ENCODE measurements at regions not wholly inside any gene's neighbourhood (a gene's known extent, or its start where the extent isn't known, plus 50 kb on each side); places are given as distances from the start of the nearest gene placed in this dataset.

DNA sequence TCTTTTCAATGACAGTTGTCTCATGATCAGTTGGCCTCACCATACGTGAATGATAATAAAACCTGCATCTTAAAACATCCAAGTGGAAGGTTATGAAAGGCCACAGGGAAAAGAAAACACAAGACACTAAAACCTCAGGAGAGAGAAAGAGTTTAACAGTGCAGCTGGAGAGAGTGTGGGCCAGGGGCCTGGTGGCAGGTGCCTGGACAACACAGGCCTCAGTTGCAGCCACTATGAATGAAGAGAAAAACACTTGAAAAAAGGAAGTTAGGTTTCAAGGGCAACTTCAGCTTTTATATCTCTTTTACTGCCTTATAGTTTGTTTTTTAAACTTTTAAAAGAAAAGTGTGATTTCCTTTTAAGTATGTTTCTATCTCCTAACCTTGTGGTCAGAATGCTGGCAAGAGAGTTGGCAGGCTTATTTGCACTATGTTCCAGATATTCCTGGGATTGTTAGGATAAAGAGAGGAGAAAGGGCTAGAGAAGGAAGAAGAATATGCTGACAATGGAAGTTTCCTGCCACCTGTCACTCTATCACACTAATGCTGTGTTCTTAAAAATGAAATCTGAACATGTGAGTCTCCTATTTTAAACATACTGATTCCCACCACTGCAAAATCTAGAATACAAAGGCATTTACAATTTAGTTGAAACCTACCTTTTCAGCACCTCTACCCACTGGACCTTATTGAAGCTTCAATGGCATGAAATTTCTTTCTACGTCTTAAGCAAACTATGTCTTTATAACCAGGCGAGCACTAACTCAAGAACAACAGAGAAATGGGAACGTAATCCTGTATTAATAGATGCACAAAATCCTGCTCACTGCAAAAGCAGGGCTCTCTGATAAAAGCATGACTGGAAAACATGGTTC, 222.4 kb downstream of the CD83 start:
- peak in 1 of 2 experiments; percentile 21 for DNase-seq

DNA sequence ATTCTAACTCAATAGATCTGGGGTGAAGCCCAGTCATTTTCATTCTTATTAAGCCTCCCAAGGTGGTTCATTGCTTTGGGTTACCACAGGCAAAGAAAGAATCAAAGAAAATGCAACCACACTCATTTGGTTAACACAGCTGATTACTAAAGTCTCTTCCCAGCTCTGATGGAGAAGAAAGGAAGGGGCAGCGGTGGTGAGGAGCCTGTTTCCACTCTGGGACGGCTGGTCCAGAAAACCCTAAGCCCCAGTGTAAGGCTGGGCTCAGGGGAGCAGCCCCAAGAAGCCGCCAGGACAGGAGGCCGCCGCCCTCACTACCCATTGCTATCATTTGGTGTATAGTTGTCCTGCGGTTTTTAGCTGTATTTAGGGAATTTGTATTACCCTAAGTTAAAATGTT, 226.9 kb downstream of the CD83 start:
- no peak for DNase-seq

DNA sequence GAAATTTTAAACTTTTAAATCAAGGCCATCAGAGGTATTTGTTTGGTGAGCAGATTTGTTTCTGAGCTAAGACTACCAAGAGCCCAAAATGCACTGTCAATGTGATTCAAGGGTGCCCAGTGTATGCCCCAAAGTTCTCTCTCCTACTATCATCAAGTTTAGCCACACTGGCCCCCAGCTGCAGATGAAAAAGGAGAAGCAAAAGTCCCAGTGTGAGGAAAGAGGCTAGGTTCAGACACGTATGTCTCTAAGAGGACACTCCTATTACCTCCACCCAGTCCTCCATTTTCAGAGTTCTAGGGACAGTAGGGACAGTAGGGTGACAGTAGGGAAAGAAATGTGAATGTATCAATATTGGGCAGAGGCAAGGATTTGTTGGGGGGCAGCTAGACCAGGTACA, 230.8 kb downstream of the CD83 start:
- peak in 1 of 2 experiments; percentile 7 for DNase-seq

DNA sequence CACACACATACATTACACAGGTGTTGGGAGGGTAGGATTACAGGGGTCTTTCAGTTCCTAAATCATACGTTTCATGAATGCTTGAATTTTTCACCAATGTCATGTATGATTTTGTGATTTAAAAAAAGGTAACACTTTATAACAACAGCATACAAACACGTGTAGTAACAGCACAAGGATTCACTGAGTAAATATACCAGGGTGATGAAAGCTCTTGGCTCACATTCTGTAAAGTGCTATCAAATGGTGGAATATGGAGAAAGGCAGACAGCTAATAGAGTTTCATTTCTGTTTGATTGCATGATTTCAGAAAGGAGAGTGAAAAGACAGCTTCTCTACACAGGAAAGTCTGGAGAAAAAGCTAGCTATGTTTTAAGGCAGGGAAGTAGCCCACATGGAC, 231.9 kb downstream of the CD83 start:
- no peak for DNase-seq

DNA sequence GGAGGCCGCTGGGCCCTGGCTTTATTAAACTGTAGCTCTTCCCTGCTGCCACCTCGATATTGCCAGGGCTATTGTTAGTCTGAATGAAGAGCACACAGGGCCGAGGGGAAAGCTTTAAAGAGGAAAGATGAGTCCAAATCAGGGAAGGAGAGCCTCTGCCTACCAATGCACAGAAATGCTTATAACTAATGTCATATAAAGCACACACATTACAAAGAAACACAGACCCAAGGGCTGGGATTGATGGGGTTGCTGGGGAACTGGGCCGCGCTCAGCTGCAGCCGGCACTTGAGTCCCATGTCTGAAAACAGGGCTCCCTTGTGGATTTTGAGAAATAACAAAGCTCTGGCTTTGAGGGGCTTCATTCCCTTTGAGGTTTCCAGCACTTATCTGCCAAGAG, 232.6 kb downstream of the CD83 start:
- no peak for DNase-seq

DNA sequence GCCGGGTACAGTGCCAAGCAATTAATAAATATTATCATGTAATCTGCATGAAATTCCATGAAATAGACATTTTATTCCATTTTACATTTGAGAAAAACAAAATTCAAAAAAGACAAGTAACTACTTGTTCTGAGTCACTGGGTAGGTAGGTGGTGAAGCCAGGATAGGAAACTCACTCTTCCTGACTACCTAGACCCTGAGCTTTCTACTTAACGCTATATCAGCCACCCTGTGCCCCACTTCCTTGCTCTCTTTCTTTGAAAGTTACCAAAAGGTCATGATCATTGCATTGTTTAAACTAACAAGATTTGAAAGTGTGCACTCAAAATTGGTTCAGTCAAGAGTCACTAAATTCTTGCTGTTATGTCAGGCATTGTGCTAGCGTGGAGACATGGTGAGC, 235.7 kb downstream of the CD83 start:
- DNase-seq: no peak

DNA sequence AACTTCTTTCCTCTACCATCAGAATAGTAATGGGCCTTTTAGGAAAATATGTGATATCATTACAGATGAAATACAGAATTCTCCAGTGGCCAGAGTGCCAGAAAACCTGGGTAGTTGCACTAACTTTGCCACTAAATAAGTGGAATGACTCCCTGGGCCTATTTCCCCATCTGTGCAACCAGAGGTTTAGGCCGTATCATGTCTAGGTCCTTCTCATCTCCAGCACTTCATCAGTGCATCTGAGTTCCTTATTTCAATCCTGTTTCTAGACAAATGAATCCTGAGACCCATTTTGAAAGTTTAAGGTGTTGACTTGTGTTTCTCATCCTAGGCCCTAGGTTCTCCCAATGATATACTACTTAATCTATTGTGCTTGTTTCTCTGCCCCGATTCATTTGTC, 236.2 kb downstream of the CD83 start:
- no peak for DNase-seq

DNA sequence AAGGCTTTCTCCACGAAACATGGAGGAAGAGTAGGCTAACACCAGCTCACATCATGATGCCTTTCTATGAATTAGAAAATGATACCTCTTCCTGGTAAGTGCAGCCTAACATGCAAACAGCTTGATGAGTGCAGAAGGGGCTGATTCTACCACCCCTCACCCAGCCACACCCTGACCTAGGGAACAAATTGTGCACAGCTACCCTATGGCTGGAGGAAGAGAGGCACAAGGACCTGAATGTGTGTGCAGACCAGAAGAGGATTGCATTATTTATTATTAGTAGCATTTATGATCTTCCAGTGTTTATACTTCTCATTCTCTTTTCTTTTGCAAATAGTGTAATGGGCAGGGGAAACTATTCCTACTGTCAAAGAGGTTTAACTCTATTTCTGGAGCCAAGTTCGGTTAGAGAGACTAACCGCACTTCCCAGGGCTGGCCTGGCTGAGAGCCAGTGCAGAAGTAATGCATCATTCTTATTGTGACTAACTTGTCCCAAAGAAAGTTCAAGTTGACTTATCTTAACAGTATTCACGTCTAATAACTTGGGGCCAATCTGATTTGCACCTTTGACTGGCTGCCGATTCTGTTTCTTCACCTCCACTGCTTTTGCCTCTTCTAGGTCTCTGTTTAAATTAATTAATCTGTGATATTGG, 237.5 kb downstream of the CD83 start:
- DNase-seq: peak; percentile 69 to 74

DNA sequence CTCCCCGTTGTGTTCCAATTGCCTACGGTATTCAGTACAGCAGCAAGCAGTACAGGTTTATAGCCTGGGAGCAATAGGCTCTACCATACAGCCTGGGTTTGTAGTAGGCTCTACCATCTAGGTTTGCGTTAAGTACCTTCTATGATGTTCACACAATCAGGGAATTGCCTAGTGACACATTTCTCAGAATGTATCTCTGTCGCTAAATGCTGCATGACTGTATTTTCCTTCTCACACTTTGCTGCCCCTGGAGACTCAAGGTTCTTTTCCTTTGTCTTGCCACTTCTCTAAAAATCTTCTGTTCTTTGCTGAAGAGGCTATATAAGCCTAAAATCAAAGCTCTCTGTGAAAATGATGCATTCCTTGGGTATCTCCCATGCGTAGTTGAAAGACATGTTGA, 241.9 kb downstream of the CD83 start:
- DNase-seq: no peak

DNA sequence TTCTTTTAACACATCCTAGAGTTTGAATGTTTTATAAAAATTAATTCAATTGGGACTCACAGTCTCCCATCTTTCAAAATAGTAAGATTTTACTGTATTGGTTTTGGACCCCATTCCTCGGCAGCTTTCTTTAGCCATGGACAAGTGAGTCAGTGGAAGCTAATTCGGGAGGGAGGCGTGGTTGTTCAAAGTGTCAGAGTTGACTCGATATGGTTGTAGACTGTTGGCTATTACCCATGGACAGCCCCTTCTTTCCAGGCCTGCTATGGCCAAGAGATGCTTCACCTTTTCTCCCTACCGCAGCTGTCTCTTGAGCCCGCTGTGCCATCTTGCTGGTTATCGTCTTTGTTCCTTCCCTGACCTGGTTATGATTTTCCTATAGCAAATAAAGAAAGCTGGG, 243.0 kb downstream of the CD83 start:
- no peak for DNase-seq

DNA sequence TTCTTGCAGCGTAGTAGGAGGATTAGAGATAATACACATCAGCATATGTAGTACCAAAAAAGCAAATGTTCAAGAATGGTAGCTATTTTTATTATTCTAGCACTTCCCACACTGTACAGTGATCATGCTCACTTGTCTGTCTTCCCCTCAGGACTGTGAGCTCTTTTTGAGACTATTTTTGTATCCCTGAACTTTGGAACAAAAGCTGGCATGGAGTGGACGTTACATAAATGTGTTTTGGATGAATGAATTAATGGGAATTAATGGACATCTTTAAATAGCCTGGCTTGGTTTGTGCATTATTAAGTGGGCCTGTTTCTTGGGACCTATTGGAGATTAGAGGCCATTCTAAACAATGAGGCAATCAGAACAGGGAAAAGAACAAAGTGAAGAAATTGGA, 243.7 kb downstream of the CD83 start:
- DNase-seq: no peak

DNA sequence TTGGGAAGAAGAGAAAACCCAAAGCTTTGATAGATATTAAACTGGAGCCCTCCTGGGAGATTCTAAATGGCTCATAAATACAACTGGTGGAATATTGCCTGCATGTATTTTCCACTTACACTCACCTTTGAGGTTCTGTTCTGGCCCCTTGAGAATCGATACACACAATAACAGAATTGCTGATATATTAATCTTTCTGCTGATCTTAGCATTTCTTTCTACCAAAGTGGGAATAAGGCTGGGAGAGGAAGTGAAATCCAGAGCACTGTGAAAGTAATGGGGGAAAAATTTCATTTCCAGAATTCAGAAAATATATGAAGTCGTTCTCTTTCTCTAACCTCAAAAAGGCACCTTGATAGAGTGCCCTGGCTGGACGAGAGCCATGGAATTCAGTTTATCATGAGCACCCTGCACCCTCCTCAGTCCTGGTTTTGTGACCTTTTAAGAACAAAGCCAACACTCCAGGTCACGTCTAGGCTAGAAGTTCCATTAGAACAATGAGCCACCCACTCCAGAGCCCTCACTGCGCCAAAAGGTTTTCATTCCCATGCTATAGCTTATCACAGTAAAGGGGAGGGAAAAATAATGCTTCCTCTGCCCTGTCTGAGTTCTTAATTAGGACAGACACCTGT, 244.5 kb downstream of the CD83 start:
- DNase-seq: no peak

DNA sequence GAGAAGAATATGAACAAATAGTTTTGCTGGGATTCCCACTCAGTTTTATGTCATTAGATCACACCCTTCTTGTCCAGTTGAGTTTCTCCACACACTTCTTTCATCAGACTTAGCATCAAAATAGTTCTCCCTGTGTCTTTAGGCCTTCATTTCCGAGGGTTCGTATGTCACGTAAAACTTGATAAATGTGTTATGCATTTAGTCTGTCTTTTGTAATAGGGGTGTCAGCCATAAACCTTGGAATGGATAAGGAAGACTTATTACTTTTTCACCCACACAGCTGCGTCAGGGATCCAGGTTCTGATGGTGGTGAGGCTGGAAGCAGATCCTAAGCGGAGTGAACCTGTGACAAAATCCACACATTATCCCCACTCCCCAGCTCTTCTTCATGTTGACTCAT, 246.8 kb downstream of the CD83 start:
- no peak for DNase-seq

DNA sequence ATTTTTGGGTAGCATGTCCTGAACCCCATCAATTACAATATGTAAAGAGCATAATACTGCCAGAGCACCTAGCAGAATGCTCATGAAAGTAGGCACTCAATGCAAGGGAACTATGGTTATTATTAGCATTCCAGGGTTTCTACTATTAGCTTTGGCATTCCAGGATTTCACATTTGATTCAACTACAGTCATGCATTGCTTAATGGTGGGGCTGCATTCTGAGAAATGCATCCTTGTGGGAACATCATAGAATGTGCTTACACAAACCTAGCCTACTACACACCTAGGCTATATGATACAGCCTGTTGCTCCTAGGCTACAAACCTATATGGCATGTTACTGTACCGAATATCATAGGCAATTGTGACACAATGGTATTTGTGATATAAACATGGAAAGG, 247.8 kb downstream of the CD83 start:
- no peak for DNase-seq

DNA sequence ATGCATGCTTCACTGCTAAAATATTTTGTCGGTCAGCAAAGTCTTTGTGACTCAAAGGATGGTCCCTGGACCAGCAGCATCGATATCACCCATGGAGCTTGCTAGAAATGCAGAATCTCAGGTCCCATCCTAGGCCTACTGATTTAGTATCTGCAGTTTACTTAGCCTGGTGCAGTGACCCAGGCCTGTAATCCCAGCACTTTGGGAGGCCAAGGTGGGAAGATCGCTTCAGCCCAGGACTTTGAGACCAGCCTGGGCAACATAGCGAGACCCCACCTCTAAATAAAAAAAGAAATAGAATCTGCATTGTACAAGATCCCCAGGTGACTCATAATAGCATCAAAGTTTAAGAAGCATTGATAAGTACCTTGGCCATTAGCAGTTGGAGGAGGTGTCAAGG, 248.7 kb downstream of the CD83 start:
- DNase-seq: no peak

DNA sequence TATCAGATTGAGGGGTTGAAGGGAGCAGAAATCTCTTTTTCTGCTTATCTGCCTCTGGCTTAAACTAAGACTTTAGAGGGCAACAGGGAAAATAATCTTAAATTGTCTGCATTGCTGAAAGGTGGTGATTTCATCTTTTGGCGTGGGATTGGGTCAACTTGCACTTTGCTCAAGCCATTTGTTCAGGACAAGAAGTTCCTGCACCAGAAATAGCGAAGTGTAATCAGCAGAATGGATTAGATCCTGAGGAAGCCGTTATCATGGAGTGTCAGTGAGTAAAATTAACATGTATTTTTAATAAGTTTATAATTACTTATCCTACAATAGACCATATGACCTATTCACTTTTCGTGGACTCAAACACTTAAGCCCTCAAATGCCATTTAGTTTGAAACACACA, 249.3 kb downstream of the CD83 start:
- no peak for DNase-seq

DNA sequence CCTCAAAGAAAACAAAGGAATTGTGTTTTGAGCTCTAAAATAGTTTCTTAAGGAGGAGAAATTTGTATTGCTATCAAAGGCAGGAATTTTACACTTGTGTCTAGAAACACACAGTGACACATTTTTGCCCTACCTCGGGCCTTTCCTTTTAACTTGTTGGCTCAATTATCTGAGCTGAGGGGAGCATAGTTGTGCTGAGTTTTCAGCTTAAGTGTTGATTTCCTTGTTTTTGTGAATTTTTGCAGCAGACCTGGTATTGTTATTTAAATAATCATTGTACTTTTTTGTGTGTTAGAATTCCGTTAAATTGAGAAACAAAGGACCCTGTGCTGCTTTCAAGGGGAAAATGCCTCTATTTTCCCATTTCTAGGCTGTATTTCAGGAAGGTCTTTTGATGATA, 249.7 kb downstream of the CD83 start:
- no peak for DNase-seq

DNA sequence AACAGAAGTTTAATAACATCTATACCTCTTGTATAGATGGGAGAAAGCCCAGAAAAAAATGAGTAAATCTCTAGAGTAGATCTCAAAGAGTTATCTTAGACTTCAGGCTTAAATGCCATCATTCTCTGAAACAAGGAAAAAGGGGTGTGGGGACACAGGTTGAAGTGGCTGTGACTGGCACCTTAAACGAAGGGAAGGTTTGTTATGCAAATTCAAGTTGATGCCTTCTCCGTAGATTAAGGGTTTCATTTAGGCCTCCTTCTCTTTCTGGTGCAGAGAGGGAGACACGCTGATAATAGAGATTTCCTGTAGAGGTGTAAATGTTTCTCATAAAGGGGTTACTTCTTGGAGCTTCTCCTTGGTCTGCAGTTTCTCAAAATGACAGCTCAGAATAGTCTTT, 252.1 kb downstream of the CD83 start:
- no peak for DNase-seq

DNA sequence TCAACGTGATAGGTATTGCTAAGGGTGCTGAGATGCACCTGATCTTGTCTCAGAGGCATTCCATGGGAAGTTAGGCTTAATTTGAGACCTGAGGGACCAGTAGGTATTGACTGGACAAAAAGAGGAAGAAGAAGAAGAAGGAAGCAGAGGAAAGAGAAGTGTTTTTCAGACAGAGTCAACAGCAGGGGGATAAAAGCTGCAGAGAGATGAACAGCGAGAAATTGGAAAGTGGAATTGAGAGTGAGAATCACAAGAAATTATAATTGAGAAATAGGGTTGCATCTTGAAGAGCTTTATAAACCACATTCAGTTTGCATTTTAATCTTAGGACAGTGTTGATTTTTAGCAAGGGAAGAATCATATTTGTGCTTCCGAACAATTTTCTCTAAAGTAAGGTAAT, 254.0 kb downstream of the CD83 start:
- peak; percentile 19 to 45 for DNase-seq

DNA sequence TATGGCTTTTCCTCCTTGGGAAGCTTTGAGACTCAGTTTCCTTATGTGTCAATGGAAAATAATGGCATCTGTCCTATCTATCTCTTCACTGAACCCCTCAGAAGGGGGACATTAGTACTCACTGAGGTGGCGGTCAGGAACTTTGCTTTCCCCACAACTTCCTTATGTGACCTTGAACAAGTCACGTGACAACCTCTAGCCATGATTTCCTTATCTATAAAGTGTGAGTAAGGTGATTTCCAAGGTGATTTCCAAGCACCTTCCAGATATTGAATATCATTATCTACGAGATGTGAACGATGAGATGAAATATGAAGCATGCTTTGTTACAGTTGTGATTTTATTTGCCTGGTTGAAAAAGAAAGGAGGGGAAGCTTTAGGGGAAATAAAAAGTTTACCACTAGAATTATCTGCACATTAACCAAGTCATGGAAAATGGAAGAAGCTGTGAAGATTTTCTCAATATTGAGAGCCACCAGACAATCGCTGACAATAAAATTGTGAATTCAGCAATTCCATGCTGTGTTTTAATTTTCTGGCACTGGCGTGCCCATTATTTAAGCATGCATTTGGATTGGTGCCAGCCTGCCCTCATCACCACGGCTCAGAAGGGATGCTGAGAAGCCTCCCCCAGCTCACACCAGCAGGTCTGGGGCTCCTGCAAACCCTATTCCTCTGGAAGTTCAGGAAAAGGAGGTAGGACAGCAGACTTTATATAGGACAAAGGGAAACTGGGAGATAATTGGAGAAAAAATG, 255.3 kb downstream of the CD83 start:
- DNase-seq: no peak

DNA sequence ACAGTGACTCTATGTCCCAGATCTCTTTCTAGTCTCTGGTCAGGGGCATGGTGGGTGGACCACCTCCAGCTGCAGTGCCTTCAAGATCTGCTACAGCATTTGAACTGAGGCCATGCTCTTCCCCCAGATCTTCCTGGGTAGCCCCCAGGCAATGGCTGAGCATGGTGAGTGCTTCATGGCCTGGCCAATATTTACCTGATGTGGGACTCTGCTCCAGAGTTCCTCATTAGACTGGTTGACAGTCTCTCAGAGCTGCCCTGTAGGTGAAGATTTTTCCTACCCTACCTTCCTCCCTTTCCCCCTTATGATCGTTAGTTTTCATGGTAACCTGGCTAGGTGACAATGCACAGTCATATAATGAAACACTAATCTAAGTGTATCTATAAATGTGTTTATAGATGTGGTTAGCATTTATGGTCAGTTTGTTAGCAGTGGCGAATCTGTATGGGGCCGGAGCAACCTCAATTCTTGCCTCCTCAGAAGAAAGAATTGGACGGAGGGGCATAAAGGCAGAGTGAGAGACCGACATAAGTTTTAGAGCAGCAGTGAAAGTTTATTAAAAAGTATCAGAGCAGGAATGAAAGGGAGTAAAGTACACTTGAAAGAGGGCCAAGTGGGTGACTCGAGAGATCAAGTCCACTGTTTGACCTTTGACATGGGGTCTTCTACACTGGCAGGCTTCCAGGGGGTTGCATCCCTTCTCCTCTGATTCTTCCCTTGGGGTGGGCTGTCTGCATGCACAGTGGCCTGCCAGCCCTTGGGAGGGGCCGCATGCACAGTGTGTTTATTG, 256.3 kb downstream of the CD83 start:
- no peak for DNase-seq

DNA sequence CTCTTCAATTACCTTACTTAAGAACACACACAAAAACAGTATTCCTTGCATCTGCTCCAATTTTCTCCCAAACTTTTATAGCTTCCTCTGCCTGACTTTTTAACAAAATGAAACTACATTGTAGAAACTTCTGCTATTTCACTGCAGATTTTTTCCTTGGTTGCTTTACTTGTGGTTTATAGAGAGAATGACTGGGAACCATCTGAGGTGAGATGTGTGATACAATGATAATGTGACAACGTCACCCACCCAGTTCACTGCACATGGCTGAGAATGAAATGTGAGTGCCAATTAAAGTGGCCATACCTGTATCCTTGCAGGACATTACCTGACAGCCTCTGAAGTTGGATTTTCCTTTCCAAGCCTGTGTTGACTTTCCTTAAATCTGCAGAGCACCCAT, 258.4 kb downstream of the CD83 start:
- DNase-seq: peak; percentile 25 to 37

DNA sequence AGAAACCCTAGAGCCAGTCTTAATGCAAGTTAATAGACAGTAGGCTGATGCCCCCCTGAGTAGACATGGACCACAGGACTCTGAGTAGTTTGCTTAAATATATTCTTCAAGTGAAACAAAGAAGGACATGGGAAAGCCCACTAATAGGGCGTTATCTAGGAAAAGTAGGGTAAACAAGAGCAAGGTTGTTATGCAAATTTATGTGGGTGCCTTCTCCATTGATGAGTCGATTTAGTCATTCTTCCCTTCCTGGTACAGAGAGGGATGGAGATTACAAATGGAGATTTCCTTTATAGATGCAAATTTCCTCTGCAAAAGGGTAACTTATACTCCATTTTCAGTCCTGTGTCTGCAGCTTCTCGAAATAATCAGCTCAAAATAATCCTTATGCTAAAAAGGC, 262.0 kb downstream of the CD83 start:
- no peak for DNase-seq

All from Kasumi-1 (cell line).